Sigmoid colon (tissue), 4 donors: ENCODE measurements at regions not wholly inside any gene's neighbourhood (a gene's known extent, or its start where the extent isn't known, plus 50 kb on each side); places are given as distances from the start of the nearest gene placed in this dataset.
"Not testable (repeated sequence)": the region's sequence is repeated elsewhere in the genome, so short reads cannot be mapped to it uniquely, and the experiment has no call there.

Source experiments
- CTCF ChIP-seq, 4 experiments: fragments of 450-650 bp in 3 of 4; fragments of 200-600 bp in 1 of 4; IDR thresholded peaks; one replicate each; pipeline ENCODE4 v1.5.1; 2016 to 2019; ENCODE audit warnings: antibody characterized with exemption in 4 of 4, mild to moderate bottlenecking in 3 of 4, moderate library complexity in 2 of 4
- EP300 ChIP-seq, 4 donors: sonication (generic); formaldehyde crosslinking; IDR thresholded peaks; one replicate each; pipeline ENCODE4 v1.6.1; 2017; ENCODE audit warnings: antibody characterized with exemption in 4 of 4
- POLR2AphosphoS5 ChIP-seq, 4 donors: sonication (generic); formaldehyde crosslinking; IDR thresholded peaks; one replicate each; pipeline ENCODE4 v1.6.1; 2017; ENCODE audit warnings: antibody characterized with exemption in 4 of 4

DNA sequence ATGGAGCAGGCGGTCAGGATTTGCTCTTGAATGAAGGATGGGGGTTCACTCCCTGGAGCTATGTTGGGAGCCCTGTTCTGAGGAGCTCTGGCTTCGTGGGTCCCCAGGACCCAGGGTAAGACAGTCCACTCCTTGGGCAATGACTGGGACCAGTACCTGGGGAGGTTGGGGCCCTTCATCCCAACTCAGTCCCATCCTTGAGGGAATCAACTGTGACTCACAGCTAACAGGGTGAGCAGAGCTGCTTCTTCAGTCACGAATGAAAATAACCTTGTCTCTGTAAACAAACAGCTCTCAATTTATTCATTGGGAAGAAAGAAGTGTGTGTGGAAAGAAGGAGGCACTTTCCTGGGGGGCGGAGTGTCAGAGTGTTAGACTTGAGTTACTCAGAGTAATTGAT is 222.3 kb downstream of the NPIPA7 start:
- not testable (repeated sequence) for TF ChIP-seq EP300, CTCF, POLR2AphosphoS5 (IDR thresholded peaks at IDR 0.05)
